HCT116 (cell line): ENCODE measurements at regions not wholly inside any gene's neighbourhood (a gene's known extent, or its start where the extent isn't known, plus 50 kb on each side); places are given as distances from the start of the nearest gene placed in this dataset.

ENCODE experiments used
- ATAC-seq: fragments of 200-7000 bp; cut with Tn5 transposase; 2 replicates; pipeline ENCODE4 v1.9.1; 2020; ENCODE audit warnings: mild to moderate bottlenecking, moderate library complexity
- BruUV-seq: library from RNA; stranded (reverse); fragments of 400-500 nt; replicated peaks from 2 replicates; lab custom pipeline; 2021; lab: Mats Ljungman, UMichigan
- CTCF ChIA-PET: fragments of 300-600 bp; sonication (Branson Sonifier 250); formaldehyde crosslinking; loops from one replicate; lab custom pipeline; 2021; ENCODE audit warnings: antibody characterized with exemption; lab: Charles Lee
- POLR2A ChIA-PET: fragments of 300-600, 350-600 bp; sonication (Branson Sonifier 250); formaldehyde crosslinking; loops from one replicate; lab custom pipeline; 2021; ENCODE audit warnings: antibody characterized with exemption; lab: Charles Lee
- RAD21 ChIA-PET, 2 experiments: fragments of 300-600 bp; sonication (Branson Sonifier 250); formaldehyde crosslinking; loops; one replicate each; lab custom pipeline; 2023; ENCODE audit warnings: low total read pairs in 2 of 2; ENCODE audit not compliant: uncharacterized antibody in 2 of 2, unreplicated experiment in 2 of 2, low non-redundant PET in 1 of 2; lab: Charles Lee
- DNase-seq: peaks from one replicate; pipeline ENCODE4 v3.0.0-alpha.2; 2010; ENCODE audit warnings: low read depth, low spot score
- H2AFZ ChIP-seq: fragments of 200-600 bp; shearing (Covaris generic), sonication (generic); 2 replicates; pipeline ENCODE4 v1.6.1; 2017; ENCODE audit warnings: low read depth, mixed run types, mixed read lengths, antibody characterized with exemption, low read length; ENCODE audit not compliant: poor library complexity, severe bottlenecking
- H3K27ac ChIP-seq: 2 replicates; pipeline ENCODE4 v1.5.1; 2012; ENCODE audit warnings: low read depth, low read length
- H3K27me3 ChIP-seq: fragments of 200-600 bp; sonication (generic); 2 replicates; pipeline ENCODE4 v1.6.1; 2016; ENCODE audit warnings: mixed run types, low read length, mixed read lengths; ENCODE audit not compliant: insufficient read depth
- H3K36me3 ChIP-seq, 2 experiments: fragments of 200-500 bp in 1 of 2; fragments of 200-600 bp in 1 of 2; sonication (Bioruptor generic) in 1 of 2; sonication (generic) in 1 of 2; 2 replicates each; pipeline versions ENCODE4 v1.5.1 to v1.6.1; 2014 to 2016; ENCODE audit warnings: low read length in 2 of 2, inconsistent platforms in 1 of 2, mixed read lengths in 1 of 2, mixed run types in 1 of 2; ENCODE audit not compliant: insufficient read depth in 2 of 2, control insufficient read depth in 1 of 2
- H3K4me1 ChIP-seq, 2 experiments: fragments of 200-600 bp in 1 of 2; sonication (generic) in 1 of 2; 2 replicates each; pipeline versions ENCODE4 v1.5.1 to v1.6.1; 2012 to 2017; ENCODE audit warnings: low read length in 2 of 2, inconsistent platforms in 1 of 2, mild to moderate bottlenecking in 1 of 2, mixed read lengths in 1 of 2, mixed run types in 1 of 2, moderate library complexity in 1 of 2; ENCODE audit not compliant: insufficient read depth in 2 of 2, control insufficient read depth in 1 of 2
- H3K4me2 ChIP-seq: fragments of 200-600 bp; sonication (generic); 2 replicates; pipeline ENCODE4 v1.6.1; 2017; ENCODE audit warnings: mixed run types, low read length, mixed read lengths
- H3K4me3 ChIP-seq, 2 experiments: fragments of 200-600 bp in 1 of 2; sonication (generic) in 1 of 2; replicated peaks in 1 of 2; 2 replicates each; pipeline ENCODE4 v1.5.1; 2011 to 2016; ENCODE audit warnings: low read length in 2 of 2, control low read depth in 1 of 2, low read depth in 1 of 2, mild to moderate bottlenecking in 1 of 2, mixed read lengths in 1 of 2, mixed run types in 1 of 2
- H3K79me2 ChIP-seq: fragments of 200-600 bp; sonication (generic); 2 replicates; pipeline ENCODE4 v1.6.1; 2017; ENCODE audit warnings: mild to moderate bottlenecking, mixed run types, low read length, moderate library complexity, mixed read lengths; ENCODE audit not compliant: insufficient read depth
- H3K9ac ChIP-seq: fragments of 200-600 bp; sonication (generic); 2 replicates; pipeline ENCODE4 v1.6.1; 2016; ENCODE audit warnings: low read length, mixed read lengths
- H3K9me2 ChIP-seq: fragments of 200-600 bp; sonication (generic), shearing (Covaris generic); 2 replicates; pipeline ENCODE4 v1.6.1; 2017; ENCODE audit warnings: mixed run types, mild to moderate bottlenecking, moderate library complexity; ENCODE audit not compliant: insufficient read depth
- H3K9me3 ChIP-seq, 2 experiments: fragments of 200-500 bp in 1 of 2; fragments of 200-600 bp in 1 of 2; sonication (Bioruptor generic) in 1 of 2; sonication (generic) in 1 of 2; 2 replicates each; pipeline ENCODE4 v1.6.1; 2014 to 2017; ENCODE audit warnings: low read length in 2 of 2, mixed read lengths in 2 of 2, inconsistent platforms in 1 of 2, low read depth in 1 of 2, mild to moderate bottlenecking in 1 of 2, mixed run types in 1 of 2, moderate library complexity in 1 of 2; ENCODE audit not compliant: control insufficient read depth in 1 of 2, insufficient read depth in 1 of 2
- H4K20me1 ChIP-seq: fragments of 200-600 bp; sonication (generic), shearing (Covaris generic); 2 replicates; pipeline ENCODE4 v1.6.1; 2017; ENCODE audit warnings: mixed run types, mild to moderate bottlenecking, moderate library complexity; ENCODE audit not compliant: insufficient read depth
- CEBPB ChIP-seq: IDR thresholded peaks from 2 replicates; pipeline ENCODE4 v1.6.1; 2012; ENCODE audit warnings: low read depth
- ELF1 ChIP-seq: IDR thresholded peaks from 2 replicates; pipeline ENCODE4 v1.6.1; 2012; ENCODE audit warnings: low read depth, borderline replicate concordance
- EZH2 ChIP-seq: fragments of 200-600 bp; sonication (generic); IDR thresholded peaks from 2 replicates; pipeline ENCODE4 v1.6.1; 2017; ENCODE audit warnings: antibody characterized with exemption, mixed run types
- EZH2phosphoT487 ChIP-seq: fragments of 200-600 bp; IDR thresholded peaks from 2 replicates; pipeline ENCODE4 v1.6.1; 2018; ENCODE audit warnings: antibody characterized with exemption, borderline replicate concordance
- FOSL1 ChIP-seq: IDR thresholded peaks from 2 replicates; pipeline ENCODE4 v1.6.1; 2012; ENCODE audit warnings: low read depth
- POLR2AphosphoS5 ChIP-seq: IDR thresholded peaks from 2 replicates; pipeline ENCODE4 v1.6.1; 2011; ENCODE audit warnings: mild to moderate bottlenecking, low read depth, low read length, moderate library complexity
- RAD21 ChIP-seq: IDR thresholded peaks from 2 replicates; pipeline ENCODE4 v1.6.1; 2012; ENCODE audit warnings: low read depth, mild to moderate bottlenecking
- SIN3A ChIP-seq: IDR thresholded peaks from 2 replicates; pipeline ENCODE4 v1.6.1; 2012; ENCODE audit warnings: low read depth
- SRF ChIP-seq: IDR thresholded peaks from 2 replicates; pipeline ENCODE4 v1.6.1; 2012; ENCODE audit warnings: low read depth
- ZBTB33 ChIP-seq: IDR thresholded peaks from 2 replicates; pipeline ENCODE4 v1.6.1; 2011; ENCODE audit warnings: mild to moderate bottlenecking, low read length, moderate library complexity; ENCODE audit not compliant: insufficient replicate concordance; ENCODE audit errors: extremely low read depth
- ZFX ChIP-seq: fragments of 450-650 bp; IDR thresholded peaks from 2 replicates; pipeline ENCODE4 v1.6.1; 2017
- intact Hi-C: fragments of 100-400 bp; cut with micrococcal nuclease; formaldehyde crosslinking; loops from 2 replicates; pipeline ENCODE4 v1.10.0; 2022

GRCh38 chr15:37814847-37815515 is 119.5 kb upstream of the TMCO5A start:
- ATAC-seq (no peak), DNase-seq (no peak)
- Histone ChIP-seq H3K79me2 (no peaks in the 10 kb centered on the region), H3K4me3 (no peak overlapping the region), H3K9ac (no peak overlapping the region), H3K27ac (no peak overlapping the region), H3K27me3 (0 out of 2 replicates have a peak, but pooled peaks cover 3% of the 10 kb centered on the region), H3K4me2 (no peak overlapping the region), H3K9me2 (no peaks in the 10 kb centered on the region), H4K20me1 (no peaks in the 10 kb centered on the region), H3K36me3 (no peaks in the 10 kb centered on the region), H3K9me3 (no peaks in the 10 kb centered on the region), H3K4me1 (no peaks in the 10 kb centered on the region), H2AFZ (no peak overlapping the region)
- TF ChIP-seq EZH2phosphoT487 (no peak), CEBPB (no peak), EZH2 (no peak), FOSL1 (no peak), SRF (no peak), ZBTB33 (no peak), ZFX (no peak), ELF1 (no peak), POLR2AphosphoS5 (no peak), RAD21 (no peak), SIN3A (no peak)
- RAD21 ChIA-PET = no interaction called here
- POLR2A ChIA-PET = no interaction called here
- BruUV-seq = no TSS peak
- CTCF ChIA-PET = no interaction called here
- intact Hi-C loops = no loop called here
